ENCODE measurements at regions not wholly inside any gene's neighbourhood (a gene's known extent, or its start where the extent isn't known, plus 50 kb on each side); places are given as distances from the start of the nearest gene placed in this dataset.

DNA sequence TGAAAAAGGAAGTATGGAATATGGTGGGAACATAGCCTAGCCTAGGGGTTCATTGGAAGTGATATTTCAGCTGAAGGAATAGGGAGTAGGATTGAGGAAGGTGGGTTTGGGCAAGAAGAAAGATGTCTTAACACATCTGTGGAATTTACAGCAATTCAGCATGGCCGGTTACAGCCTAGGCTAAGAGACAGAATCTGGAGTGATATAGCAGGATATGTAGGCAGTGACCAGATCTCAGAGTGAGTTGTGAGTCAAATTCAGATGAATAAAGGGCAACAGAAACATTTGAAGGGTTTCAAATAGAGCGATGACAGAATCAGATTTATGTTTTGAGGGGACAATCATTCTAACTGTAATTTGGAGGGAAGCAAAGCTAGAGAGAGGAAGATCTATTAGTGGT lies 199.0 kb upstream of the PRPS1L1 start:
- DNase-seq, result no peak
- Histone ChIP-seq H3K4me3 (ENCODE audit: low read length) (no peak overlapping the region), H2AFZ (ENCODE audit: low read length) (no peak overlapping the region), H3K4me2 (ENCODE audit: low read depth, low read length, poor library complexity, severe bottlenecking) (no peak overlapping the region), H3K27me3 (ENCODE audit: low read length) (no peaks in the 10 kb centered on the region), H4K20me1 (ENCODE audit: insufficient read depth, low read depth, low read length) (no peaks in the 10 kb centered on the region), H3K9me3 (ENCODE audit: low read length) (no peaks in the 10 kb centered on the region), H3K9me2 (replicated peaks; ENCODE audit: insufficient read depth, low read length) (no peaks in the 10 kb centered on the region), H3K9ac (ENCODE audit: low read length) (no peak overlapping the region), H3K27ac (ENCODE audit: low read length) (no peak overlapping the region), H3K4me1 (ENCODE audit: low read length) (peaks cover 8% of the 10 kb centered on the region), H3K36me3 (ENCODE audit: insufficient read depth, low read length) (no peaks in the 10 kb centered on the region), H3K79me2 (ENCODE audit: low read length) (no peaks in the 10 kb centered on the region)

DNA sequence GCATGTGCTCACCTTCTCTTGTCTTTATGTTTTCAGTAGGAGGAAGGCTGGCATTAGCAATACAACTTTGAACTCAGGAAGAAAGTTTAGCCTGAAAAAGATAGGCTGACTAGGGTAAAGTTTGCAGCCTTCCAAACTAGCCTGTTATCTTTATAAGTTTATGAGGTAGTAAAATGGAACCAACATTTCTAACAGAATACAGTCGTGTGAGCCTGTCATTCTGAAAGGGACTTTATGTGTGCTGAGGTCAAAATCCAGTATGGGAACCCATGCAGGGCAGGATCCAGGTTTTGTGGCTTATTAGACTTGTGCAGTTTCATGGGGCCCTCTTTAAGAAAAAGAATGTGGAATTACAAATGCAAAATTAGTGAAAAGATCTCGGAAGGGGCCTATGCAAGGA lies 201.0 kb upstream of the PRPS1L1 start:
- H4K20me1 ChIP-seq (ENCODE audit: insufficient read depth, low read depth, low read length), result no peaks in the 10 kb centered on the region
- H3K27me3 ChIP-seq (ENCODE audit: low read length), result no peaks in the 10 kb centered on the region
- no peaks in the 10 kb centered on the region for H3K9me2 ChIP-seq (replicated peaks; ENCODE audit: insufficient read depth, low read length)
- no peaks in the 10 kb centered on the region for H3K36me3 ChIP-seq (ENCODE audit: insufficient read depth, low read length)
- H3K4me2 ChIP-seq (ENCODE audit: low read depth, low read length, poor library complexity, severe bottlenecking), result no peak overlapping the region
- H3K9me3 ChIP-seq (ENCODE audit: low read length), result no peaks in the 10 kb centered on the region
- DNase-seq, result no peak
- H3K4me1 ChIP-seq (ENCODE audit: low read length), result peaks cover 8% of the 10 kb centered on the region
- H3K9ac ChIP-seq (ENCODE audit: low read length), result no peak overlapping the region
- no peak overlapping the region for H3K4me3 ChIP-seq (ENCODE audit: low read length)
- no peak overlapping the region for H2AFZ ChIP-seq (ENCODE audit: low read length)
- no peak overlapping the region for H3K27ac ChIP-seq (ENCODE audit: low read length)
- H3K79me2 ChIP-seq (ENCODE audit: low read length), result no peaks in the 10 kb centered on the region

DNA sequence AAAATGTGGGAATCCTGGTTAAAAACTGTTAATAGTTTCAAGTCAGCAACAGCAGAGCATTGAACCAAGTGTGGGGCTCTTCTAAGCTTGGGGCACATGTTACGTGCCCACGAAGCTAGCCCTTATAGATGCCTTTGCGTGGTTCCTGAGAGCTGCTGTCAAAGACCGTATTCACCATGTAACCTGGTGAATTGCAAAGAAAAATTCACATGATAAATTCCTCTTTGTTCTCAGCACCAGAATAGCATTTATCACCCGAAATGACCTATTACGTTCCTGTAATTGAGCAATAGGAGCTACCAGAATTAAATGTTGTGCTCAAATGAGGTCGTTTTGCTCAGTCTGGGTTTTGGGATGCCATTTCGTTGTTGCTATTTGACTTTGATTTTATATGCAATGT lies 202.6 kb upstream of the PRPS1L1 start:
- Histone ChIP-seq H3K9me2 (replicated peaks; ENCODE audit: insufficient read depth, low read length) (no peaks in the 10 kb centered on the region), H3K4me1 (ENCODE audit: low read length) (peaks cover 2% of the 10 kb centered on the region), H3K27ac (ENCODE audit: low read length) (no peak overlapping the region), H2AFZ (ENCODE audit: low read length) (no peak overlapping the region), H3K9ac (ENCODE audit: low read length) (no peak overlapping the region), H3K4me2 (ENCODE audit: low read depth, low read length, poor library complexity, severe bottlenecking) (no peak overlapping the region), H3K4me3 (ENCODE audit: low read length) (no peak overlapping the region), H3K79me2 (ENCODE audit: low read length) (no peaks in the 10 kb centered on the region), H4K20me1 (ENCODE audit: insufficient read depth, low read depth, low read length) (no peaks in the 10 kb centered on the region), H3K9me3 (ENCODE audit: low read length) (no peaks in the 10 kb centered on the region), H3K27me3 (ENCODE audit: low read length) (no peaks in the 10 kb centered on the region), H3K36me3 (ENCODE audit: insufficient read depth, low read length) (no peaks in the 10 kb centered on the region)
- no peak for DNase-seq

DNA sequence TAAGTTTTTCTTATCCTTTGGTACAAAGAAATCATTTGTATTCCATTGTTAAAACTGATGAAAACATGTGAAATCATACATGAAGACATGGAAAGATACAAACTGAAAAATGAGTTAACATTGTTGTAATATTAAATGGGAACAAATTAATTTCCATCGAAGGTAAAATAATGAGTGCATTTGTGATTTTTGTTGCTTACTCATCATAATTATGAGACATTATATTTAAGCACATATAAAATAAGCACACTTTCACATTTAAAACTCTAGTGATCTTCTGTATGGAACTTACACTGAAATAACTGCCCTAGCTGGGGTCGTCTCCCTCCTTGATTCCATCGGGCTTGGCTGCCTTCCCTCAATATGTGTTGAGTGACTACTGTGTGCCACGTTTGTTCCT lies 204.2 kb upstream of the PRPS1L1 start:
- H3K4me2 ChIP-seq (ENCODE audit: low read depth, low read length, poor library complexity, severe bottlenecking), result no peak overlapping the region
- no peaks in the 10 kb centered on the region for H3K9me2 ChIP-seq (replicated peaks; ENCODE audit: insufficient read depth, low read length)
- no peaks in the 10 kb centered on the region for H3K9me3 ChIP-seq (ENCODE audit: low read length)
- H4K20me1 ChIP-seq (ENCODE audit: insufficient read depth, low read depth, low read length), result no peaks in the 10 kb centered on the region
- H3K27me3 ChIP-seq (ENCODE audit: low read length), result no peaks in the 10 kb centered on the region
- H3K4me3 ChIP-seq (ENCODE audit: low read length), result no peak overlapping the region
- no peaks in the 10 kb centered on the region for H3K36me3 ChIP-seq (ENCODE audit: insufficient read depth, low read length)
- H3K79me2 ChIP-seq (ENCODE audit: low read length), result no peaks in the 10 kb centered on the region
- H3K4me1 ChIP-seq (ENCODE audit: low read length), result no peaks in the 10 kb centered on the region
- no peak overlapping the region for H2AFZ ChIP-seq (ENCODE audit: low read length)
- no peak overlapping the region for H3K9ac ChIP-seq (ENCODE audit: low read length)
- no peak overlapping the region for H3K27ac ChIP-seq (ENCODE audit: low read length)
- DNase-seq, result no peak

DNA sequence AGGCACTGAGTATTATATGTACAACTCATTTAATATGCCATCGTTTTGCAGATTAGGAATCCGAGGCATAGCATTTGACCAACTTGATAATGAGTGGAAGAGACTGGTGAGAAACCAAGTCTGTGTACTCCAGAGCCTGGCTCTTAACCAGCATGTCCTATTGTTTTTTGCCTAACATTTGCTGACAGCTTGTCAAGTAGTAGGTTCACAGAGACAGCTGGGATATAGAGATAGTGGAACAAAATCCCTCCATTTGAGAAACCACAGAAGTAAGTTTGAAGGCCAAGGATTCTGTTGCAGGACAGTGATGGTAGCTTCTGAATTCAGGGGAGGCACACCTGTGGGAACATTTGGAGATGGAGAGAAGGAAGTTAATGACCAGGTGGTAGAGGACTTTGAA lies 206.9 kb upstream of the PRPS1L1 start:
- H3K4me1 ChIP-seq (ENCODE audit: low read length), result no peaks in the 10 kb centered on the region
- H3K9me2 ChIP-seq (replicated peaks; ENCODE audit: insufficient read depth, low read length), result no peaks in the 10 kb centered on the region
- H3K4me2 ChIP-seq (ENCODE audit: low read depth, low read length, poor library complexity, severe bottlenecking), result no peak overlapping the region
- H3K36me3 ChIP-seq (ENCODE audit: insufficient read depth, low read length), result no peaks in the 10 kb centered on the region
- no peak overlapping the region for H3K9ac ChIP-seq (ENCODE audit: low read length)
- no peak overlapping the region for H3K4me3 ChIP-seq (ENCODE audit: low read length)
- H3K9me3 ChIP-seq (ENCODE audit: low read length), result no peaks in the 10 kb centered on the region
- H4K20me1 ChIP-seq (ENCODE audit: insufficient read depth, low read depth, low read length), result no peaks in the 10 kb centered on the region
- H3K27me3 ChIP-seq (ENCODE audit: low read length), result no peaks in the 10 kb centered on the region
- no peak for DNase-seq
- H3K79me2 ChIP-seq (ENCODE audit: low read length), result no peaks in the 10 kb centered on the region
- H3K27ac ChIP-seq (ENCODE audit: low read length), result no peak overlapping the region
- H2AFZ ChIP-seq (ENCODE audit: low read length), result no peak overlapping the region

DNA sequence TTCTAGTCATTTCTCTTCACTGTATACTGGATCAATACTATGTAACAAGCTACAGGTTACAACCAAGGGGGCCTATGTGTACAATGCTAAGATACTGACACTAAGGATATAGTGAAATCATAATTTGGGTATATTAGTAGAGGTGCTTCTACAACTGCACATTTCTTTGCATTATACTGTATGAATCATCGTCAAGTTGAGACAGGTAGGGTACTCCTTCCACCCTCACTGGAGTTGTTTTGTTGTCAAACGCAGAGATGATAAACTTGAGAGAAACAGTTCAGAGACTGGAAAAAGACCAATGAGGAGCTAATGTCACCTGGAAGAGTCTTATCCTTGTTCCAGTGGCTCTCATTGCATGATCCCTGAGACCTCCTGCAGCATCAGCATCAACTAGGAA lies 208.2 kb upstream of the PRPS1L1 start:
- Histone ChIP-seq H4K20me1 (ENCODE audit: insufficient read depth, low read depth, low read length) (no peaks in the 10 kb centered on the region), H2AFZ (ENCODE audit: low read length) (no peak overlapping the region), H3K4me3 (ENCODE audit: low read length) (no peak overlapping the region), H3K79me2 (ENCODE audit: low read length) (no peaks in the 10 kb centered on the region), H3K9me3 (ENCODE audit: low read length) (no peaks in the 10 kb centered on the region), H3K4me1 (ENCODE audit: low read length) (no peaks in the 10 kb centered on the region), H3K9ac (ENCODE audit: low read length) (no peak overlapping the region), H3K27ac (ENCODE audit: low read length) (no peak overlapping the region), H3K4me2 (ENCODE audit: low read depth, low read length, poor library complexity, severe bottlenecking) (no peak overlapping the region), H3K27me3 (ENCODE audit: low read length) (no peaks in the 10 kb centered on the region), H3K9me2 (replicated peaks; ENCODE audit: insufficient read depth, low read length) (no peaks in the 10 kb centered on the region), H3K36me3 (ENCODE audit: insufficient read depth, low read length) (no peaks in the 10 kb centered on the region)
- DNase-seq, result no peak

DNA sequence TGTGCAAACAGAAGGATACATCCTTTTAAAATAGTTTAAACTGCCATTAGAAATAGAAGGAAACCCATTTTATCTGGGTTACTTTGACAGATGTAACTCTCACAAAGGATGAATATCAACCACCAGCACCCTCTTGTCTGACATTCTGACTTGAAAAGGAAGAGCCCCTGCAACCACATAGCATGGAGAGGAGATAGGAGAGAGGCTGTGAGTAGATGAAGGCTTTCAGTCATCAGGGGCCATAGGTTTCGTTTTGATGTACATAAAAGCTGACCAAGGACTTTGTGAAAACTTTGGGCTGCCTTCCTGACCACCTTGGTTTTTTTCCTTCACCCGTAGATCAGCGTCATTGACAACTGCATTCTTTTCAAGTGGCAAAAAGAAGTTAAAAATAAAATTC lies 211.6 kb upstream of the PRPS1L1 start:
- H3K79me2 ChIP-seq (ENCODE audit: low read length), result no peaks in the 10 kb centered on the region
- no peaks in the 10 kb centered on the region for H3K9me2 ChIP-seq (replicated peaks; ENCODE audit: insufficient read depth, low read length)
- H2AFZ ChIP-seq (ENCODE audit: low read length), result no peak overlapping the region
- no peak overlapping the region for H3K4me2 ChIP-seq (ENCODE audit: low read depth, low read length, poor library complexity, severe bottlenecking)
- no peaks in the 10 kb centered on the region for H3K4me1 ChIP-seq (ENCODE audit: low read length)
- no peaks in the 10 kb centered on the region for H3K9me3 ChIP-seq (ENCODE audit: low read length)
- H3K9ac ChIP-seq (ENCODE audit: low read length), result no peak overlapping the region
- H3K27me3 ChIP-seq (ENCODE audit: low read length), result no peaks in the 10 kb centered on the region
- no peaks in the 10 kb centered on the region for H3K36me3 ChIP-seq (ENCODE audit: insufficient read depth, low read length)
- no peak for DNase-seq
- H4K20me1 ChIP-seq (ENCODE audit: insufficient read depth, low read depth, low read length), result no peaks in the 10 kb centered on the region
- no peak overlapping the region for H3K4me3 ChIP-seq (ENCODE audit: low read length)
- H3K27ac ChIP-seq (ENCODE audit: low read length), result no peak overlapping the region

DNA sequence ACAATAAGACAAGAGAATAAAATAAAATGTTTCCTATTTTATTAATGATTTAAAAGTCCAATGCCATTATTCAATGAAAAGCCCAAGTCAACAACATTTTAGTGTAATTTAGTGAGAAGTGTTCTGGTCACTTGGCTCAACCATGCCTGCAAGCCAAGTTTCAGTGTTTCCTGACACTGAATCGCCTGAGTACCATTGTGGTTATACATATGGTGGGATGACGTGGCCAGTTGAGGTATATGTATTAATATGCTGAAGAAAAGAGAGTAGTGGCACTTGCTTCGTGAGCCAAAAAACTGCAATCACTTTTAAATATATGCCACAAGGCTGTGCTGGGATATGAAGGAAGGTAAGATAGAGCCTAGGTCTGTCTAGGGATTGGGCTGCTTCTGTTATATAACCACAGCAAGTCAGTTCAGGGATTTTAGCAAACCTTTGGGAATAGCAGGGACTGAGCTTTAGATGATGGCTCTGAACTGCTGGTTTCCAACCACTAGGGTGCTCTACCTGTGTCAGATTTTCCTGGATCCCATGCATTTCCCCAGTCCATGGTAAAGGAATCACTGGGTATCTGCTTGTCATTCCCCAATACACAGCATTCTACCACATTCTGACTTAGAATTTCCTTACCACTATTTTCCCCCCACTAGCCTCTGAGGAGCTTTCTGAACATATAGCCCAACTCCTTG lies 214.0 kb upstream of the PRPS1L1 start:
- H3K79me2 ChIP-seq (ENCODE audit: low read length), result no peaks in the 10 kb centered on the region
- no peak overlapping the region for H3K27ac ChIP-seq (ENCODE audit: low read length)
- H3K4me2 ChIP-seq (ENCODE audit: low read depth, low read length, poor library complexity, severe bottlenecking), result no peak overlapping the region
- H3K27me3 ChIP-seq (ENCODE audit: low read length), result no peaks in the 10 kb centered on the region
- H2AFZ ChIP-seq (ENCODE audit: low read length), result no peak overlapping the region
- no peaks in the 10 kb centered on the region for H3K36me3 ChIP-seq (ENCODE audit: insufficient read depth, low read length)
- no peak overlapping the region for H3K9ac ChIP-seq (ENCODE audit: low read length)
- H4K20me1 ChIP-seq (ENCODE audit: insufficient read depth, low read depth, low read length), result no peaks in the 10 kb centered on the region
- no peaks in the 10 kb centered on the region for H3K9me2 ChIP-seq (replicated peaks; ENCODE audit: insufficient read depth, low read length)
- H3K9me3 ChIP-seq (ENCODE audit: low read length), result no peaks in the 10 kb centered on the region
- DNase-seq, result no peak
- H3K4me1 ChIP-seq (ENCODE audit: low read length), result no peaks in the 10 kb centered on the region
- H3K4me3 ChIP-seq (ENCODE audit: low read length), result no peak overlapping the region

DNA sequence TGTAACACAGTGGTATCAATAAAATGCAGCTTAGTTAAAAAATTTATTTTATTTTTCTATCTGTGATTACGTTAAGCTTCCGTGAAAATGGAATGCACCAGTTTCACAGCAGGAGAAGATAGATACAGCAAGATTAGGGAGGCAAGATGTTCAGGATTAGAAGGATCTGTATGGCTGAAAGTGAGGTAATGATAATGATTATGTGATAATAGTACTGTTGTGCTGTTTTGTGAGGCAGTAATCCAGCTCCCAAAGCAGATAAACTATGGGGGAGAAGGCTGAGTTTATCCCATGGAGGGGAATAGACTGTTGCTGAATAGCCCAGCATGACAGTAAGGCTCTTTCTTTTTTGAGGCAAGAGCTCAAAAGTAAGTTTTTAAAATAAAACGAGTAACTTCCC lies 216.1 kb upstream of the PRPS1L1 start:
- no peak overlapping the region for H3K4me2 ChIP-seq (ENCODE audit: low read depth, low read length, poor library complexity, severe bottlenecking)
- no peaks in the 10 kb centered on the region for H4K20me1 ChIP-seq (ENCODE audit: insufficient read depth, low read depth, low read length)
- H3K27ac ChIP-seq (ENCODE audit: low read length), result no peak overlapping the region
- no peak for DNase-seq
- H3K4me3 ChIP-seq (ENCODE audit: low read length), result no peak overlapping the region
- H2AFZ ChIP-seq (ENCODE audit: low read length), result no peak overlapping the region
- H3K79me2 ChIP-seq (ENCODE audit: low read length), result no peaks in the 10 kb centered on the region
- no peaks in the 10 kb centered on the region for H3K4me1 ChIP-seq (ENCODE audit: low read length)
- H3K9me2 ChIP-seq (replicated peaks; ENCODE audit: insufficient read depth, low read length), result no peaks in the 10 kb centered on the region
- H3K36me3 ChIP-seq (ENCODE audit: insufficient read depth, low read length), result no peaks in the 10 kb centered on the region
- no peaks in the 10 kb centered on the region for H3K27me3 ChIP-seq (ENCODE audit: low read length)
- H3K9me3 ChIP-seq (ENCODE audit: low read length), result no peaks in the 10 kb centered on the region
- no peak overlapping the region for H3K9ac ChIP-seq (ENCODE audit: low read length)
